ENCODE measurements at regions not wholly inside any gene's neighbourhood (a gene's known extent, or its start where the extent isn't known, plus 50 kb on each side); places are given as distances from the start of the nearest gene placed in this dataset.

GRCh38 chr9:784202-784601 lies 57.3 kb upstream of the DMRT1 start:
- Mint-ChIP-seq H3K27ac (no peak overlapping the region), H3K4me3 (no peak overlapping the region), H3K36me3 (no peaks in the 10 kb centered on the region), H3K27me3 (ENCODE audit: low read depth in 2 of 2) (peaks cover 6 to 22% of the 10 kb centered on the region in 2 donors), H3K4me1 (peaks cover 0 to 11% of the 10 kb centered on the region in 2 donors), H3K9me3 (no peaks in the 10 kb centered on the region)
- no peaks in the 10 kb centered on the region for H3K27me3 ChIP-seq (ENCODE audit: control insufficient read depth, insufficient read depth, low read length)
- ATAC-seq, result no peak
- H3K9me3 ChIP-seq (ENCODE audit: control insufficient read depth, insufficient read depth, low read length), result no peaks in the 10 kb centered on the region
- H3K27ac ChIP-seq (ENCODE audit: low read length), result no peak overlapping the region
- no peak overlapping the region for H3K4me3 ChIP-seq (ENCODE audit: low read length)
- no peak for TF ChIP-seq CTCF (IDR thresholded peaks at IDR 0.05)
- 86% methylated on average over 1 of the region's 1 CpG for WGBS (ENCODE audit: insufficient coverage)
- intact Hi-C loops (cut with micrococcal nuclease), result no loop called here
- no peaks in the 10 kb centered on the region for H3K36me3 ChIP-seq (ENCODE audit: control insufficient read depth, insufficient read depth, low read length)
- DNase-seq, result no peak
- H3K4me1 ChIP-seq (ENCODE audit: control insufficient read depth, insufficient read depth, low read length), result no peaks in the 10 kb centered on the region

- ATAC-seq (no peak), DNase-seq (no peak)
- Mint-ChIP-seq H3K4me1 (peaks cover 0 to 11% of the 10 kb centered on the region in 2 donors), H3K36me3 (no peaks in the 10 kb centered on the region), H3K27ac (no peak overlapping the region), H3K4me3 (no peak overlapping the region), H3K9me3 (no peaks in the 10 kb centered on the region), H3K27me3 (ENCODE audit: low read depth in 2 of 2) (peaks cover 6 to 17% of the 10 kb centered on the region in 2 donors)
- H3K4me1 ChIP-seq (ENCODE audit: control insufficient read depth, insufficient read depth, low read length), result no peaks in the 10 kb centered on the region
- H3K27me3 ChIP-seq (ENCODE audit: control insufficient read depth, insufficient read depth, low read length), result no peaks in the 10 kb centered on the region
- H3K4me3 ChIP-seq (ENCODE audit: low read length), result no peak overlapping the region
- no peak overlapping the region for H3K27ac ChIP-seq (ENCODE audit: low read length)
- WGBS (ENCODE audit: insufficient coverage), result 57% methylated on average over 1 of the region's 2 CpGs
- no peaks in the 10 kb centered on the region for H3K36me3 ChIP-seq (ENCODE audit: control insufficient read depth, insufficient read depth, low read length)
- TF ChIP-seq CTCF (IDR thresholded peaks at IDR 0.05), result no peak
- no peaks in the 10 kb centered on the region for H3K9me3 ChIP-seq (ENCODE audit: control insufficient read depth, insufficient read depth, low read length)
- intact Hi-C loops (cut with micrococcal nuclease), result no loop called here
Measured at GRCh38 chr9:784916-785315, 56.6 kb upstream of the DMRT1 start.

- Histone ChIP-seq H3K4me1 (ENCODE audit: control insufficient read depth, insufficient read depth, low read length) (no peaks in the 10 kb centered on the region), H3K27ac (ENCODE audit: low read length) (no peak overlapping the region), H3K4me3 (ENCODE audit: low read length) (no peak overlapping the region), H3K36me3 (ENCODE audit: control insufficient read depth, insufficient read depth, low read length) (no peaks in the 10 kb centered on the region), H3K27me3 (ENCODE audit: control insufficient read depth, insufficient read depth, low read length) (no peaks in the 10 kb centered on the region), H3K9me3 (ENCODE audit: control insufficient read depth, insufficient read depth, low read length) (no peaks in the 10 kb centered on the region)
- peaks cover 0 to 7% of the 10 kb centered on the region in 2 donors for H3K4me1 Mint-ChIP-seq
- ATAC-seq (no peak), DNase-seq (no peak)
- WGBS (ENCODE audit: insufficient coverage), result 74% methylated on average over 5 of the region's 5 CpGs
- no peak overlapping the region for H3K4me3 Mint-ChIP-seq
- H3K27me3 Mint-ChIP-seq (ENCODE audit: low read depth in 2 of 2), result peaks cover 2 to 9% of the 10 kb centered on the region in 2 donors
- intact Hi-C loops (cut with micrococcal nuclease), result no loop called here
- no peaks in the 10 kb centered on the region for H3K36me3 Mint-ChIP-seq
- H3K9me3 Mint-ChIP-seq, result no peaks in the 10 kb centered on the region
- no peak for TF ChIP-seq CTCF (IDR thresholded peaks at IDR 0.05)
- no peak overlapping the region for H3K27ac Mint-ChIP-seq
Measured at GRCh38 chr9:785997-786396, 55.5 kb upstream of the DMRT1 start.

GRCh38 chr9:786405-786804 lies 55.1 kb upstream of the DMRT1 start:
- no peak for TF ChIP-seq CTCF (IDR thresholded peaks at IDR 0.05)
- H3K9me3 ChIP-seq (ENCODE audit: control insufficient read depth, insufficient read depth, low read length), result no peaks in the 10 kb centered on the region
- H3K27me3 Mint-ChIP-seq (ENCODE audit: low read depth in 2 of 2), result peaks cover 0 to 6% of the 10 kb centered on the region in 2 donors
- intact Hi-C loops (cut with micrococcal nuclease), result no loop called here
- WGBS (ENCODE audit: insufficient coverage), result 84% methylated on average over 4 of the region's 6 CpGs
- H3K36me3 ChIP-seq (ENCODE audit: control insufficient read depth, insufficient read depth, low read length), result no peaks in the 10 kb centered on the region
- H3K4me1 ChIP-seq (ENCODE audit: control insufficient read depth, insufficient read depth, low read length), result no peaks in the 10 kb centered on the region
- H3K27me3 ChIP-seq (ENCODE audit: control insufficient read depth, insufficient read depth, low read length), result no peaks in the 10 kb centered on the region
- no peaks in the 10 kb centered on the region for H3K9me3 Mint-ChIP-seq
- H3K27ac Mint-ChIP-seq, result no peak overlapping the region
- no peak overlapping the region for H3K27ac ChIP-seq (ENCODE audit: low read length)
- no peak overlapping the region for H3K4me3 Mint-ChIP-seq
- ATAC-seq (no peak), DNase-seq (no peak)
- no peak overlapping the region for H3K4me3 ChIP-seq (ENCODE audit: low read length)
- H3K36me3 Mint-ChIP-seq, result no peaks in the 10 kb centered on the region
- H3K4me1 Mint-ChIP-seq, result peaks cover 0 to 7% of the 10 kb centered on the region in 2 donors
